ENCODE measurements at regions not wholly inside any gene's neighbourhood (a gene's known extent, or its start where the extent isn't known, plus 50 kb on each side); places are given as distances from the start of the nearest gene placed in this dataset.

- TF ChIP-seq POLR2A (IDR thresholded peaks at IDR 0.05) (no peak), CTCF (IDR thresholded peaks at IDR 0.05) (peak in 4 of 6 experiments; percentile 23 to 45 (median 41))
These were observed 57.8 kb upstream of the WIPF3 start for GRCh38 chr7:29748286-29749099.

All from Peyer's patch (tissue), 4 donors.